HG03108 (cell line): ENCODE measurements at regions not wholly inside any gene's neighbourhood (a gene's known extent, or its start where the extent isn't known, plus 50 kb on each side); places are given as distances from the start of the nearest gene placed in this dataset.
"Not testable (repeated sequence)": the region's sequence is repeated elsewhere in the genome, so short reads cannot be mapped to it uniquely, and the experiment has no call there.

Experiments used
- ATAC-seq: cut with Tn5 transposase; IDR thresholded peaks from one replicate; pipeline ENCODE4 v1.9.1; 2021; ENCODE audit warnings: moderate library complexity; ENCODE audit not compliant: unreplicated experiment

- ATAC-seq = no peak
Measured at GRCh38 chr15:62658498-62658897, 384.0 kb upstream of the TPM1 start.

- ATAC-seq = no peak
Measured at GRCh38 chr15:62663547-62663946, 379.0 kb upstream of the TPM1 start.

DNA sequence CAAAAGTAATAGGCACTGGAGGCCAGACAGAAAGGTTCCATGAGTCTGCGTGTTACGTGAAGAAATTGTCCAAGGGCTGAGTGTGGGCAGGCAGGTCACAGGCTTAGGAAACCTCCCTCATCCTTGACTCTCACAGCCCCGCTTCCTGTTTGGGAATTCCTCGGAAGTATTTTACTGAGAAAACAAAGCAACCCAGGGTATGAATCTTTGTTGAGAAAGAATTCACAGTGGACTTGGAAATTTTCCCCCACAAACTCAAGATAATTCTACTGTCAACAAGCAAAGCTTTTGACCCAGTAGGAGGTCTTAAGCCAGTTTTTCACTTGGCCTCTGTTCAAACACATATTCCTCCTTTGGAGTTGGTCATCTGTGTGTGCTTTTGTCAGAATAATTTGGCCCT, 377.1 kb upstream of the TPM1 start:
- no peak for ATAC-seq

DNA sequence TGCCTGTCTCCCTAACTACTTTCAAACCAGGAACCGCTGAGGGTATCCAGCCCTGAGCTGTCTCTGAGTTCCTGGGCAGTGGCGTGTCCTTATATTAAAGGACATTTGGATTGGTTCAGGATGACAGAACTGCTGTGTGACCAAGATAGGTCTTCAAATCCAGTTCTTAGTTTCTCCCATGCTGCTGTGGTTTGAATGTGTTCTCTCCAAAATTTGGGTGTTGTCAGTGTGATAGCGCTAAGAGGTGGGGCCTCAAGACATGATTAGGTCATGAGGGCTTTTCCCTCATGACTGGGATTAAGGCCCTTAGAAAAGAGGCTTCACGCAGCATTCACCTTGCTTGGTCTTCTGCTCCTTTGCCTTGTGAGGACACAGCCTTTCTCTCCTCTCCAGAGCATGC, 376.5 kb upstream of the TPM1 start:
- no peak for ATAC-seq

- ATAC-seq = no peak
Measured at GRCh38 chr15:62672268-62672667, 370.3 kb upstream of the TPM1 start.

DNA sequence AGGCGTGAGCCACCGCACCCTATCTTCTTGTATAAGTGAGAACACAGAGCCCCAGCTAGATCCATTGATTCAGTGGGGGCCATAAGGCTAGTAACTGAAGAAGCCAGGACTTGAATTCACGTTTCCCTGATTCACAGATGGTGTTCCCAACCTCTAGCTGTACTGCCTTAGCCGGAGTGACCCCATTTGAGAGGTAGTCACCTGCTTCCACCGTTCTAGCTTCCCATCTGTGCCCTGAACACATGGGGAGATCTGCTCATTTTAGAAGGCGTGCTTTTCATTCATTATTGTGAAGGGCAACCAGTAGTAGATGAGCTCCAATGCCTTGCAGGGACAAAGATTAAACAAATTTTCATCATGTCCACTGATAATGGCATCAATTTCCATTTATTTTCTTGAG, 365.7 kb upstream of the TPM1 start:
- ATAC-seq = no peak

DNA sequence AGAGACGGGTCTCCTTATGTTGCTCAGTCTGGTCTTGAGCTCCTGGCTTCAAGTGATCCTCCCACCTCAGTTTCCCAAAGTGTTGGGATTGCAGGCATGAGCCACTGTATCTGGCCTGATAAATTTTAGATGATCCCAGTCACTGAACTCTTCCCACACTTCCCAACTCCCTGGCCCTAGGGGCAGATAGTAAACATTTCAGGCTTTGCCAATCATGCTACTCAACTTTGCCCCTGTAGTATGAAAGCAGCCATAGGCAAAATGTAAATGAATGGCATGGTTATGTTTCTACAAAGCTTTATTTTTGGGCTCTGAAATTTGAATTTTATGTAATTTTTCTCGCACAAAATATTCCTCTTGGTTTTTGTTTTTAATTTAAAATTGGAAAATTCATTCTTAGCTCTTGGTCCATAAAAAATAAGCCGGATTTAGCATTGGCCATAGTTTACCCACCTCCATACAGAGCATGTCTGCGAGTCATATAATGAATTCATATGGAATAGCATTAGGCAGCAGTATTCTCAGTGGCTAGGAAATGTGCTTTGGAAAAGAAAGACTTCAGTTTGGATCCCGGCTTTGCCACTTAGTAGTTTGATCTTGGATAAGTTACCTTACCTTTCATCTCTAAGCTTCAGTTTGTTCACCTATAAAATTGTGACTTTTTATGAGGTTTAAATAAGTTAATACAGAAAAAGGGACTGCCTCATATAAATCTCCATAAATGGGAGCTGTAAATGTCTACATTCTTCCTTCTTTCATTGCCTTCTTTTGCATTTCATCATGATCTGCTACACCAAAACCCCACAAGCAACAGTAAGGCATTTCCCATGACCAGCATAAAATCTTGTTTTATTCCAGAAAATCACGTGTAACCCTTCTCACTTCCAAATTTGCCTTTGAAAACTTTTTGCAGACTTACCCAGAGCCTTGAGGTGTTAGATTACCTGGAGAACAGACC, 360.3 kb upstream of the TPM1 start:
- ATAC-seq = no peak

DNA sequence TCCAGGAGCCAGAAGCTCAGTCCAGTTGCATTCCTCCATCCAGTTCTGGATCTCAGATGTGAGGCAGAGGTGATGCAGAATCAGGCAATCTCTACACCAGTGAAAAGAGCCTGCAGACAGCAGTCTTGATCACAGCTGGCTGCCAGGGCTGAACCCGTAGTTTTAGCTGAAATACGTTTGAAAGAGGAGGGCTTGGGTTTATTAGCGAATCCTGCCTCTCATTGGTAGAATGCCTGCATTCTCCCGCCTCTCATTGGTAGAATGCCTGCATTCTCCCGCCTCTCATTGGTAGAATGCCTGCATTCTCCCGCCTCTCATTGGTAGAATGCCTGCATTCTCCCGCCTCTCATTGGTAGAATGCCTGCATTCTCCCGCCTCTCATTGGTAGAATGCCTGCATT, 359.4 kb upstream of the TPM1 start:
- not testable (repeated sequence) for ATAC-seq

DNA sequence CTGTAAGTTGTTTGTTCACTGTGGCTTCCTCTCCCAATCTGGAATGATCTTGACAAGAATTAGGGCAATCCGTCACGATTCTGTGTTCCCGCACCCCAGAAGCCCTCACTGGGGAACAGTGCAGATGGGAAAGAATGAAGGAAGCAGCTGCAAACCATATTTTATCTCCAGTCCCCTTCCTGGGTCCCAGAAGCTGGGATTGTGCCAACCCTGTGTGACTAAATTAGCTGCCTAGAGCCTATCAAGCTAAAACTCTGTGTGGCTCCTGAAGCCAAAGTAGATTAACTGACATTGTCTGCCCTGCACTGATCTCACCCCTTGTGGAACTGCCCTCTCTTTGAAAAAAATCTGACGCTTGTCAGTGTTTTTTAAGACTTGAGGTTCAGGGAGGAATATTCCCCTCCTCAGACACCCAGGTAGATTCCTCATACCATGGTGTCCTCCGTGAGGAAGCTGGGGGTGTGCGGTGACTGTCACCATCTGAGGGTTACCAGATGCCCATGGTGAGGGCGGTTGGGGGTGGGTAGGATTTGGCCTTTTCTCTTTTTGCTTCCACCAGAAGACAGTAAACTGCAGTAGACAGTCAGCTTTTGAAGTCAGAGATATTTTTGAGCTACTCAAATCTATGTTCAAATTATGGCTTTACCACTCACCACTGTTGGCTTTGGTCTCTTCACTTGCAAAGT, 358.3 kb upstream of the TPM1 start:
- ATAC-seq = no peak

- no peak for ATAC-seq
Measured at GRCh38 chr15:62691008-62691407, 351.5 kb upstream of the TPM1 start.

DNA sequence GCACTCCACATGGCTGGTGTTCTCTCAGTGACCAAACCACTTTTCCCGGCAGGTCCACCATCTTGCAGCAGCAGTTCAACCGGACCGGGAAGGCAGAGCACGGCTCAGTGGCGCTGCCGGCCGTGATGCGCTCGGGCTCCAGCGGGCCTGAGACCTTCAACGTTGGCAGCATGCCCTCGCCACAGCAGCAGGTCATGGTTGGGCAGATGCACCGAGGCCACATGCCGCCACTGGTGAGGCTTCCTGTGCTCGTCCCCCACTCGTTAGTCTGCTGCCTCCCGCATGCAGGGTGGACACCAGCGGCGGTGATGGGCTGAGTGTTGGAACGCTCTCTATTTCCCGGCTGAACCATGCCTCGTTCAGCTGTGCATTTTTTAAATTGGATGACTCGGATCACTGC, 344.9 kb upstream of the TPM1 start:
- no peak for ATAC-seq

DNA sequence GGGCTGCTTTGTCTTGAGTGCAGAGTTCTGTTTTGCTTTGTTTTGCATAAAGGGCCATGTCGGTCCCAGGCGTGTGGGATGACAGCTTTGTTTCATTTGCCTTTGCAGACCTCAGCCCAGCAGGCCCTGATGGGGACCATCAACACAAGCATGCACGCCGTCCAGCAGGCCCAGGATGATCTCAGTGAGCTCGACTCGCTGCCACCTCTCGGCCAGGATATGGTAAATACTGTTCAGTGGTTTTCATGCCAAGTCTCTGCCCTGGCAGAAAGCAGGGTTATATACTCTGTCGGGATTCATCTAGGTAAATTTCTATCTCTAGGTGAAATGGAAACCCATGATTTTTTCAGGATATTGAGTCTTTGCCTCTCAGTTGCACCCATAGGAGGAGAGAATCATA, 343.9 kb upstream of the TPM1 start:
- no peak for ATAC-seq

GRCh38 chr15:62706317-62706716, 336.2 kb upstream of the TPM1 start:
- ATAC-seq = no peak

- no peak for ATAC-seq
Measured at GRCh38 chr15:62708470-62708869, 334.1 kb upstream of the TPM1 start.

- no peak for ATAC-seq
Measured at GRCh38 chr15:62709261-62709660, 333.3 kb upstream of the TPM1 start.

DNA sequence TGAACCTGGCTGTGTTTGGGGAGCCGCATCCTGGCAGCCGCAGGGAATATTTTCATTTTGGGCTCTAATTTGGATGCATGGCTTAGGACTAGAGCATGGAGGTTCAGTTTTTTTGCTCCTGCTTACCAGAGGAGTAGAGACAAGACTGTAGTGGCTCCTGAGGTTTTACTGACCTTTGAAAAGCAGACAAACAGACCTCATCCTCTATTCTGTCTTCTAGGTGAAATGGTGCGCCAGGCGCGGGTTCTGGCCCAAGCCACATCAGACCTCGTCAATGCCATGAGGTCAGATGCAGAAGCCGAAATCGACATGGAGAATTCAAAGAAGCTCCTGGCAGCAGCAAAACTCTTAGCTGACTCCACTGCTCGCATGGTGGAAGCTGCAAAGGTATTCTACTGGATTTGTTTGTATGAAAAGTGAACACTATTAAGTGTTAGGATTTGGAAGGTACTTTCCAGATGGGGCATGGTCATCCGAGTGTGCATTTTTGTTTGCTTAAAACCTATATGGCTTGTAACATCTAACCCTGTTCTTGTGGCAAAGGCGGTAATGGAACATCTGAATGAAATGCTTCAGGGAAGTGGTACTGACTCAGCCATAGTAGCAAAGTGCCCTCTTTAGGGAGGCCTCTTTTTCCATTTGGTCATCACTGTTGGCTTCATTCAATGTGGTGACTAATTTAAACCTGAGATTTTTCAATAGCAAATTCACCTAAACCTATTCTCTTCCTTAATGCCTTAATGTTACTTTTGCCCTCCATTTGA, 330.7 kb upstream of the TPM1 start:
- ATAC-seq = no peak

- no peak for ATAC-seq
Measured at GRCh38 chr15:62712455-62712839, 330.1 kb upstream of the TPM1 start.

- ATAC-seq = no peak
Measured at GRCh38 chr15:62715946-62716345, 326.6 kb upstream of the TPM1 start.

- no peak for ATAC-seq
Measured at GRCh38 chr15:62717496-62717895, 325.1 kb upstream of the TPM1 start.

DNA sequence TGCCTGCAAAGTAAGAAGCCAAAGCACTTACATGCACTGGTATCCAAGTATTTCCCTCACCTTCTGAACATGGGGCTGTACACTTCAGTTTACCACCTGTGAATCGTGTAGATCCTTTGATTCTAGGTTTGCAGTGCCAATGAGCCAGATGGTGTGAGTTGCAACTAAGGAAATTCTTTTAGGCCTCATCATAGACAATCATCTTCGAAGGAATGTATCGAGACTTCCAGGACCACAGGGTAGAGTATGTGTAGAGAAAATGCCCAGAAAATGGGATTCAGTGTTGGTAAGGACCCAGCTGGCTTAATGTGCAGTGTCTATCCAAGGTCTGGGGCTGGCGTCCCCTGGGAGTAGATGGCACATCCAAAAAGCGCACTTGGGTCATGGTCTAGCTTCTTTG, 323.2 kb upstream of the TPM1 start:
- ATAC-seq = no peak

GRCh38 chr15:62722237-62722636, 320.3 kb upstream of the TPM1 start:
- ATAC-seq = no peak

DNA sequence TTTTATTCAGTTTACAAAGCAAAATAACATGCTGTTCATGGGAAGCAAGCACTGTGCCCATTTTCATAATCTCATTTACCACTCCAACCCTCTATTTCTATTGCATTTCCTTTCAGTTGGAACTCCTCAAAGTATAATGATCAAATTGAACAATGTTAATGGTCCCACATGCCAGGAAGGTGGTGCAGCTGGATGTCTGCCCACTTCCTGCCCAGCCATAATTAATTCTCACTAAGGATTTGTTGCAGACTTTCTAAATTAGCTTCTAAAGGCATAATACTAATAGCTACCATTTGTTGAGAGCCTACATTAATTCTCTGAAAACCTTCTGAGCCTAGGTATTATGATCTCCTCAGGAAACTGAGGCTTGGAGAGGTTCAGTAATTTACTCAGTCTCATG, 316.1 kb upstream of the TPM1 start:
- no peak for ATAC-seq
